GM12874 (cell line): ENCODE measurements at regions not wholly inside any gene's neighbourhood (a gene's known extent, or its start where the extent isn't known, plus 50 kb on each side); places are given as distances from the start of the nearest gene placed in this dataset.

Experiments used
- CTCF ChIP-seq: IDR thresholded peaks from 2 replicates; pipeline ENCODE4 v1.5.1; 2011; ENCODE audit warnings: low read depth, mild to moderate bottlenecking, control low read depth, low read length, moderate library complexity; ENCODE audit not compliant: insufficient read depth

GRCh38 chr16:13359835-13360234, 458.4 kb downstream of the SHISA9 start:
- TF ChIP-seq CTCF, result no peak

GRCh38 chr16:13372421-13372820, 471.0 kb downstream of the SHISA9 start:
- no peak for TF ChIP-seq CTCF

GRCh38 chr16:13376174-13376573, 474.8 kb downstream of the SHISA9 start:
- no peak for TF ChIP-seq CTCF

- TF ChIP-seq CTCF, result no peak
Measured at GRCh38 chr16:13377143-13377542, 475.7 kb downstream of the SHISA9 start.

GRCh38 chr16:13378151-13378550, 476.8 kb downstream of the SHISA9 start:
- TF ChIP-seq CTCF, result no peak

- TF ChIP-seq CTCF, result no peak
Measured at GRCh38 chr16:13379266-13379665, 477.9 kb downstream of the SHISA9 start.

- TF ChIP-seq CTCF, result no peak
Measured at GRCh38 chr16:13390093-13390985, 488.9 kb downstream of the SHISA9 start.
